HEK293 (cell line): ENCODE measurements at regions not wholly inside any gene's neighbourhood (a gene's known extent, or its start where the extent isn't known, plus 50 kb on each side); places are given as distances from the start of the nearest gene placed in this dataset.

ENCODE experiments used
- CTCF ChIP-seq: fragments of 450-650 bp; formaldehyde crosslinking; IDR thresholded peaks from 2 replicates; pipeline ENCODE4 v1.5.1; 2016; ENCODE audit warnings: missing biosample characterization, missing genetic modification characterization
- PRDM2 ChIP-seq: fragments of 450-650 bp; formaldehyde crosslinking; IDR thresholded peaks from 2 replicates; pipeline ENCODE4 v1.5.1; 2016; ENCODE audit warnings: missing biosample characterization, missing genetic modification characterization, borderline replicate concordance
- YY1 ChIP-seq: fragments of 450-650 bp; formaldehyde crosslinking; IDR thresholded peaks from 2 replicates; pipeline ENCODE4 v1.5.1; 2018; ENCODE audit warnings: missing biosample characterization, missing genetic modification characterization
- ZBTB21 ChIP-seq: fragments of 450-650 bp; formaldehyde crosslinking; IDR thresholded peaks from 2 replicates; pipeline ENCODE4 v1.5.1; 2017; ENCODE audit warnings: missing biosample characterization, missing genetic modification characterization
- ZFP37 ChIP-seq: fragments of 450-650 bp; formaldehyde crosslinking; IDR thresholded peaks from 2 replicates; pipeline ENCODE4 v1.5.1; 2016; ENCODE audit warnings: missing biosample characterization, missing genetic modification characterization
- ZNF140 ChIP-seq: fragments of 450-650 bp; formaldehyde crosslinking; IDR thresholded peaks from 2 replicates; pipeline ENCODE4 v1.5.1; 2016; ENCODE audit warnings: missing biosample characterization, missing genetic modification characterization
- ZNF274 ChIP-seq, 2 experiments: fragments of 200-500 bp in 1 of 2; fragments of 450-650 bp in 1 of 2; sonication (Bioruptor generic) in 1 of 2; formaldehyde crosslinking in 1 of 2; IDR thresholded peaks; 2 replicates each; pipeline versions ENCODE4 v1.5.1 to v1.6.1; 2014 to 2016; ENCODE audit warnings: borderline replicate concordance in 1 of 2, inconsistent platforms in 1 of 2, low read length in 1 of 2, missing biosample characterization in 1 of 2, missing genetic modification characterization in 1 of 2
- ZNF398 ChIP-seq: fragments of 450-650 bp; formaldehyde crosslinking; IDR thresholded peaks from 2 replicates; pipeline ENCODE4 v1.5.1; 2017; ENCODE audit warnings: missing biosample characterization, missing genetic modification characterization
- ZNF548 ChIP-seq: fragments of 450-650 bp; formaldehyde crosslinking; IDR thresholded peaks from 2 replicates; pipeline ENCODE4 v1.5.1; 2016; ENCODE audit warnings: missing biosample characterization, missing genetic modification characterization
- ZNF600 ChIP-seq: fragments of 450-650 bp; formaldehyde crosslinking; IDR thresholded peaks from 2 replicates; pipeline ENCODE4 v1.5.1; 2016; ENCODE audit warnings: missing biosample characterization, missing genetic modification characterization
- ZNF791 ChIP-seq: fragments of 450-650 bp; formaldehyde crosslinking; IDR thresholded peaks from 2 replicates; pipeline ENCODE4 v1.5.1; 2016; ENCODE audit warnings: missing biosample characterization, missing genetic modification characterization

GRCh38 chr20:24389686-24390085 is 79.7 kb upstream of the SYNDIG1 start:
- no peak for TF ChIP-seq YY1
- no peak for TF ChIP-seq ZNF398 (tag by site-specific recombination)
- no peak for TF ChIP-seq ZNF140 (tag by site-specific recombination)
- no peak for TF ChIP-seq CTCF (tag by site-specific recombination)
- TF ChIP-seq ZNF548 (tag by site-specific recombination) = no peak
- TF ChIP-seq ZFP37 (tag by site-specific recombination) = no peak
- no peak for TF ChIP-seq ZNF274 (IDR thresholded peaks at IDR 0.05; ENCODE audit: low read length)
- TF ChIP-seq ZNF274 (tag by site-specific recombination; IDR thresholded peaks at IDR 0.05; ENCODE audit: borderline replicate concordance) = no peak
- no peak for TF ChIP-seq ZBTB21 (tag by site-specific recombination)
- TF ChIP-seq ZNF600 (tag by site-specific recombination) = no peak
- no peak for TF ChIP-seq PRDM2
- TF ChIP-seq ZNF791 (tag by site-specific recombination) = no peak
